A673 (cell line): ENCODE measurements at regions not wholly inside any gene's neighbourhood (a gene's known extent, or its start where the extent isn't known, plus 50 kb on each side); places are given as distances from the start of the nearest gene placed in this dataset.

Source experiments
- EZH2 ChIP-seq: fragments of 200-600 bp; sonication (generic); IDR thresholded peaks from 2 replicates; pipeline ENCODE4 v1.6.1; 2017; ENCODE audit warnings: borderline replicate concordance, low read depth, mild to moderate bottlenecking, mixed read lengths, antibody characterized with exemption, low read length; ENCODE audit not compliant: poor library complexity, severe bottlenecking
- TF ChIP-seq, protein P1 (sequence below): fragments of 300-800, 200-600 bp; sonication (generic); conservative IDR thresholded peaks from 2 replicates; pipeline ENCODE4 v1.5.1; 2017; ENCODE audit warnings: low read depth, mild to moderate bottlenecking, antibody characterized with exemption, low read length, moderate library complexity, mixed read lengths

DNA sequence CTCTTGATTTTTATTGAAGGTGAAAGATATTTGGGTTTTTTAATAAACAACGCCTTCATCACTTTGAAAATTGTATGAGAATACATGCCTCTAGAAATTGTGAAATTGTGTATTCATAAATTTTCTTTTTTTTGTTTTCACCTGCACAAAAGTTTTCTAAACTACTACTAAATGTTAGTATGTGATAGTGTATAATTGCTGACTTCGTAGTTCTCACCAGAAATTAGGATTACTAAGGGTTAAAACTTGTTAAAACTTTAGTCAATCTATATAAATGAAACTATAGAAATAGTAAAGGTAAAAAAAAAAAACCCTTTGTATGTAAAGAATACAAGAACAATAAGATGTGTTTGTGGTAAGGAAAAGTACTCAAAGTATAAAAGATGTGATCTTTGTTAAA lies 496.5 kb upstream of the ATP2B1 start:
- TF ChIP-seq, protein P1, sequence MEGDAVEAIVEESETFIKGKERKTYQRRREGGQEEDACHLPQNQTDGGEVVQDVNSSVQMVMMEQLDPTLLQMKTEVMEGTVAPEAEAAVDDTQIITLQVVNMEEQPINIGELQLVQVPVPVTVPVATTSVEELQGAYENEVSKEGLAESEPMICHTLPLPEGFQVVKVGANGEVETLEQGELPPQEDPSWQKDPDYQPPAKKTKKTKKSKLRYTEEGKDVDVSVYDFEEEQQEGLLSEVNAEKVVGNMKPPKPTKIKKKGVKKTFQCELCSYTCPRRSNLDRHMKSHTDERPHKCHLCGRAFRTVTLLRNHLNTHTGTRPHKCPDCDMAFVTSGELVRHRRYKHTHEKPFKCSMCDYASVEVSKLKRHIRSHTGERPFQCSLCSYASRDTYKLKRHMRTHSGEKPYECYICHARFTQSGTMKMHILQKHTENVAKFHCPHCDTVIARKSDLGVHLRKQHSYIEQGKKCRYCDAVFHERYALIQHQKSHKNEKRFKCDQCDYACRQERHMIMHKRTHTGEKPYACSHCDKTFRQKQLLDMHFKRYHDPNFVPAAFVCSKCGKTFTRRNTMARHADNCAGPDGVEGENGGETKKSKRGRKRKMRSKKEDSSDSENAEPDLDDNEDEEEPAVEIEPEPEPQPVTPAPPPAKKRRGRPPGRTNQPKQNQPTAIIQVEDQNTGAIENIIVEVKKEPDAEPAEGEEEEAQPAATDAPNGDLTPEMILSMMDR = no peak
- no peak for TF ChIP-seq EZH2
